ENCODE measurements at regions not wholly inside any gene's neighbourhood (a gene's known extent, or its start where the extent isn't known, plus 50 kb on each side); places are given as distances from the start of the nearest gene placed in this dataset.
"Not testable (repeated sequence)": the region's sequence is repeated elsewhere in the genome, so short reads cannot be mapped to it uniquely, and the experiment has no call there.

DNA sequence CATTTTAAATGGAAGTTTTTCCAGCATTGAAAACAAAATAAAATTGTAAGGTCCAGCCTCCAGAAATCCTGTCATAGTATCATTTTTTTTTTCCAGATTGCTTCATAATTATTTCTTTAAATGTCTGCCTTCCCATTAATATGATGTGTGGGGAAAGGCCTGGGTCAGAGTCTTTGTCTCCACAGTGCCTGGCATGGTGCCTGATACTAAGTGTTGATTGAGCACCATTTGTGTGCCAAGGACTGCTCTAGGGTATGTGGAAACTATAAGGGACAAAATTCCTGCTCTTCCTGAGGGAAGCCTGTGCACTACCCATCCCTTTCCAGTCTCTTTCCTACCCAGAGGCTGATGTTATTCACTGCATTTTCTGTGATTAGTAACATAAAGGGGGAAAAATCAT lies 53.1 kb upstream of the BEND4 start:
- DNase-seq (ENCODE audit: low spot score), result no peak

DNA sequence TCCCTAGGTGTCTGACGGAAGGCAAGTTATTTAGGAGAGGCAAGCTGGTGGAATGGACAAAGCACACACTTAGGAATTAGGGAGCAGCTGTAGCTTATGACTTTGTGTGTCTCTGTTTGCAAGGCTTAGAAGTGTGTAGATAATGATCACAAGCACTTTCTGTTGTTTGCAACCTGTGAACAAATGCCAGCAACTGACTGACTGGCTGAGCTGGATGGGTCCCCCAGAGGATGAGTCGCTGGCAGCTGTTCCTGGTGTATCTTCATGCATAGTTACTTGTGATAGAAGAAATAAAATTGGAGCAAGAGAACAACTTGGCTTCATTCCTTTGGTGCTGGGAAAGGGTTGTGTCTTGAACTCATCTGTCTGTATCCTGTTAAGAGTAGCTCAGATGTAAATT lies 64.2 kb upstream of the BEND4 start:
- DNase-seq (ENCODE audit: low spot score), result no peak

DNA sequence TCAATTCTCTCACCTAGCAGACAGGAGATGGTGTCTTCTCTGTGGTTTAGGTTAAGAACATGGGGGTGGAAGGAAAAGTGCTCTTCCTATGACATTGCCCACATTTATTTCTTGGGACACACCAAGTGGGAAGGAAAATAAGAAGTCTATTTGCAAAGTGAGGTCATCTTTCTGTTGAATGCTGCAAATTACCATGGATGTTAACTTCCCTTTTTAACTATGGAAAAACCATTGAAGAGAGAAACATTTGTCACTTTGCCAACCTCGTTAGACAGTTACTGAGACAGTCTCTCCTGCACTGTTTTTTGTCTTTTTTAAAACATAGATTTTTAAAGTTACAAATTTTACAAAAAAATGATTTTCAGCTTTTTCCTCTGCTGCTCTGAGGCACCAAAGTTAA lies 72.8 kb upstream of the BEND4 start:
- no peak for DNase-seq (ENCODE audit: low spot score)

DNA sequence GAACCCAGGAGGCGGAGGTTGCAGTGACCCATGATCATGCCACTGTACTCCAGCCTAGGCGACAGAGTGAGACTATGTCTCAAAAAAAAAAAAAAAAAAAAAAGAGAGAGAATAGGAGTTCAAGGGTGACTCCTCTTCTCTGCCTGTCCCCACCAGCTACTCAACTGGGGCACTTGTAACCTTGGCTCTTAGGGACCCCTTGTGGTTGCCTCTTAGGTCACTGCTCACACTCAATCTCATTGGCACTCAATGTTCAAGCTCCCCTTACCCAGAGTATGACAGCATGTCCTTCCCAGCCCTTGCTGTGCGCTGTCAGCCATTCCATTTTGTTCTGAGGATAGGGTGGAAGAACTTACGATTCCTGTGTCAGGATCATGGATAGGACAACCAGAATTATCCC lies 82.4 kb upstream of the BEND4 start:
- no peak for DNase-seq (ENCODE audit: low spot score)

DNA sequence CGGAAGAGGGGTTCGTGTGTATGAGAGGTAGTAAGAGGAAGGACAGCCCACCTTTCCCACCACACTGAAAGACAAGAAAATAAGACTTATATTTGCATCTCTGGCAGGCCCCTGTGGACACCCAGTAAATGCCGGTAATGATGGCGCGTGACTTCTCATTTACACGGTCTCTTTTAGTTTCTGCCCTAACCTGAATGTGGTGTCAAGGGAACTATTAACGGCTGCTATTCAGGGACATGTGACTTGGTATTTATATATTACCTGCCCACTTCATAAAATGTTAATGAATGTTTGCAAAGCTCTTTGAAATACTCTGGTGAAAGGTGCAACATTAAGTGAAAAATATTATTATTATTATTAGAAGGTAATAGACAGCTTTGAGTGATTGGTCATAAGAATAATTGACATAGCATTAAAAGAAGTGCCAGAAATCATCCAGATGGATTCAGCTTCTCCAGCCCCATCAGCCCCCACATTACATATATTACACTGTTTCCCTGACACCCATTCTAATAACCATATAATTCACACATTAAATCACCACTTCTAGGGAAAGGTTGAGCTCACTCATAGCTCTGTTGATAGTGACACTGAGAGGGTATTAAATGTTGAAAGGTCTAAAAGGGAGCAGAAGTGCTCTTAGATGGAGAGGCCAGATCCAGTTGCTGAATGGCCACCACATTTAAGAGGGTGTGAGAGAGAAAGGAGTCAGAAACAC lies 83.0 kb upstream of the BEND4 start:
- no peak for DNase-seq (ENCODE audit: low spot score)

DNA sequence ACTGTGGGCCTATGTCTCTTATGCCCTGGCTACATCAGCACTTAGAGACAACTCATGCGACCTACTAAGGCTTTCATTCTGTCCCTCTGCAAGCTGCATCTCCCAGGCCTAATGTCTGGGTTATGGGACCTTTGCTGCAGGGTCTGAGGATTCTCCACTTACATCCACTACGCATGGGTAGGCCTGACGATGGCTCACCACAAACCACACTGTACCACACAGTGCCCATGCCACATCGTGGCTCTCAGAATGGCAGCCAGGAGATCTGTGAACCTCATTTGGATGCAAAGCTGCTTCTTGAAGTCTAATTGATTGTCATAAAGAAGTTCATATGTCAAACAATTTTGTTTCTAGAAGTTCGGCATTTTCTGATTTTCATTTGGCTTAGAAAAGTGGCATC lies 84.6 kb upstream of the BEND4 start:
- no peak for DNase-seq (ENCODE audit: low spot score)

DNA sequence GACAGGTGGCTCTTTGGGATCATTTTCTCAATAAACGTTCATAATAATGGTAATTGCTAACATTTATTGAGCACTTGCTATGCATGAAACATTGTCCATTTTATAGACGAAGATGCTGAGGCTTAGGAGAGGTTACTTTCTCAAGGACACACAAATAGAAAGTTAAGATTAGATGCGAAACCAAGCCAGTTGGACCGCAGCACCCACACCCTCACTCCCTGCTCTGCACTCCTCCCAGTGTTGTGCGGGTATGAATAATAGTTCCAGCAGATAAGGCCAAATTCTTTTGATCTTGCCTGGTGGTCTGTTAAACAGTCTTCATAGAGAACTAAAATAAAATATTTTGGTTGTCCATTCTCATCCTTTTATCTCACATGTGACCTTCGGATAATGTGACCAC lies 85.0 kb upstream of the BEND4 start:
- DNase-seq (ENCODE audit: low spot score), result no peak

DNA sequence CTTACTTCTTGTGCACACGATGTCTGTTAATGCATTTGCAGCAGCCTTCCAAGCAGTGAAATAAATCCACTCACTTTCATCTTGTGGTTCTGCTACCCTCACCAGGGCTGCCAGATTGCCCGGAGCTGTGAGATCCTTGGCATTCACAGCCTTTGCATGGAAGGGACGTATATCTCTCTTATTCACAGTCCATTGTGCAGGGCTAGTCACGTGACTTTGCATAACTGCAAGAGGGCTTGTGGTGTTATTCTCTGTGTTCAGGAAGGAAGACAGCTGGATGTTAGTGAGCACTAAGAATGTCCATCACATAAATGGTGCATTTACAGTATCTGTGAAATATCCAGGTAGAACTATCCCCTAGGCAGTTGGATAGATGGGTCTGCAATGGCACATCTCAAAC lies 96.5 kb upstream of the BEND4 start:
- DNase-seq (ENCODE audit: low spot score), result no peak

DNA sequence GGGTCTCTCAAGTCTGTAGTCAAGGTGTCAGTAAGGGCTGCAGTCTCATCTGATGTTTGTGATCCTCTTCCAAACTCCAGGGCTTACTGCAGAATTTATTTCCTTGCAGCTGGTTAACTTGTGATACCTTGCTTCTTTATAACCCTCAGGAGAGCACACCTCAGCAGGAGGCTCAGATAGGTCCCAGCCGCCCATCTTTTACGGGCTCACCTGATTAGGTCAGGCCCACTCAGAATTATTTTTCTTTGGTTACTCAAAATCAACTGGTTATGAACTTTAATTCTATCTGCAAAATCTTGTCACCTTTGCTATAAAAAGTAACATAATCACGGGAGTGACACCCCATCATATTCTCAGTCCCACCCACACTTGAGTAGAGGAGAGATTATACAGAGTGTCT lies 99.9 kb upstream of the BEND4 start:
- DNase-seq (ENCODE audit: low spot score), result no peak

DNA sequence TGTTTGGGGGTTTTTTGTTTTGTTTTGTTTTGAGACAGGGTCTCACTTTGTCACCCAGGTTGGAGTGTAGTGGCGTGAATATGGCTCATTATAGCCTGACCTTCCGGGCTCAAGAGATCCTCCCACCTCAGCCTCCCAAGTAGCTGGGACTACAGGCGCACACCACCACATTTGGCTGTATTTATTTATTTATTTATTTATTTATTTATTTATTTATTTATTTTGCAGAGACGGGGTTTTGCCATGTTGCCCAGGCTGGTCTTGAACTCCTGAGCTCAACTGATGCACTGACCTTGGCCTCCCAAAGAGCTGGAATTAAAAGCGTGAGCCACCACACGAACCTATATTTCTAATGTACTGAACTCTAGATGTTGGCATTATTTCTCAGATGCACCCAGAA lies 105.2 kb upstream of the BEND4 start:
- DNase-seq (ENCODE audit: low spot score), result not testable (repeated sequence)

DNA sequence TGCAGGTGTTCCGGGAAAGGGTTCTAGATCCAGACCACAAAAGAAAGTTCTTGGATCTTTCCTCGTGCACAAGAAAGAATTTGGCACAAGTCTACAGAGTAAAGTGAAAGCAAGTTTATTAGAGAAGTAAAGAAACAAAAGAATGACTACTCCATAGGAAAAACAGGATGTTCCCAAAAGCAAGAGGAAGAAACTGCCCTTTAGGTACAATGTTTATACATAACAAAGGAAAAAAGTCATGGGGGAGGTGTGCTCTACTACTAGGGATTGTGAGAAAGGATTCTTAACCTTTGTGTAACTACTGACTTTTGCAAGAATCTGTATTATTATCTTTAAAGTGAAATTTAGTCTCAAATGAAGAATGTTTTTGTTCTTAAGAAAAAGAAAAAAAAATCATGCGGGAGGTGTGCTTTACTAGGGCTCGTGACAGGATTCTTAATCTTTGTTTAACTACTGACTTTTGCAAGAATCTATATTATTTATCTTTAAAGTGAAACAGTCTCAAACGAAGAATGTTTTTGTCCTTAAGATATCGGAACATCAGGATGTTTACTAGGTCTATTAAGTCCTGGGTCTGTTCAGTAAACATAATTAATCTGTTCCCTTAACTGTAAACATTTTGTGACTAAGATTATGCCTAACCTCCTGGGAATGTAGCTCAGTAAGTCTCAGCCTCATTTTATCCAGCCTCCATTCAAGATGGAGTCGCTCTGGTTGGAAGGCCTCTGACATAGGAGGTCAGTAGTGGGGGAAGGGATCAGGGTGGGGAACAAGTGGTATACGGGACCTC lies 110.4 kb upstream of the BEND4 start:
- no peak for DNase-seq (ENCODE audit: low spot score)

DNA sequence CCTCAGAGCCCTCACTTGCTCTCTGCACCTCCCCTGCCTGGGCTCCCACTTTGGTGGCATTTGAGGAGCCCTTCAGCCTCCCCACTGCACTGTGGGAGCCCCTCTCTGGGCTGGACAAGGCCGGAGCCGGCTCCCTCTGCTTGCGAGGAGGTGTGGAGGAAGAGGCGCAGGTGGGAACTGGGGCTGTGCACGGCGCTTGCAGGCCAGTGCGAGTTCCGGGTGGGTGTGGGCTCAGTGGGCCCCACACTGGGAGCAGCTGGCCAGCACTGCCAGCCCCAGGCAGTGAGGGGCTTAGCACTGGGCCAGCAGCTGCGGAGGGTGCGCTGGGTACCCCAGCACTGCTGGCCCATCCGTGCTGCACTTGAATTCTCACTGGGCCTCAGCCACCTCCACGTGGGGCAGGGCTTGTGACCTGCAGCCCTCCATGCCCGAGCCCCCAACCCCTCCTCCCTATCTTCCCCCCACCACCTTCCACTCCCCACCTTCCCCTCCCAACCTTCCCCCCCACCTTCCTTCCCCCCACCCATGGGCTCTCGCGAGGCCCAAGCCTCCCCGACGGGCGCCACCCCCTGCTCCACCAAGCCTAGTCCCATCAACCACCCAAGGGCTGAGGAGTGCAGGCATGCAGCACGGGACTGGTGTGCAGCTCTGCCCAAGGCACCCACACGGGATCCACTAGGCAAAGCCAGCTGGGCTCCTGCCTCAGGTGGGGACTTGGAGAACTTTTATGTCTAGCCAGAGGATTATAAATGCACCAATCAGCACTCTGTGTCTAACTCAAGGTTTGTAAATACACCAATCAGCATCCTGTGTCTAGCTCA lies 113.5 kb upstream of the BEND4 start:
- no peak for DNase-seq (ENCODE audit: low spot score)

DNA sequence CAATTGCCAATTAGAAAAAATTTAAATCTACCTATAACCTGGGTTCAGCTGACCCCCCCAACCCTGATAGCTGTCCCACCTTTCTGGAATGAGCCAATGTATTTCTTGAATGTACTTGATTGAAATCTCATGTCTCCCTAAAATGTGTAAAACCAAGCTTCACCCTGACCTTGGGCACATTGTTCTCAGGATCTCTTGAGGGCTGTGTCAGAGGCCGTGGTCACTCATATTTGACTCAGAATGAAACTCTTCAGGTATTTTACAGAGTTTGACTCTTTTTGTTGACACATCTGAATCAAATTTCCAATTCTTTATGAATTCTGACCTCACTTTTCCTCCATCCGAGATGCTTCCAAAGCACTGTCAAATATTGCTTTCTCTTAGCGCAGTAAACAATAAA lies 115.3 kb upstream of the BEND4 start:
- DNase-seq (ENCODE audit: low spot score), result no peak

DNA sequence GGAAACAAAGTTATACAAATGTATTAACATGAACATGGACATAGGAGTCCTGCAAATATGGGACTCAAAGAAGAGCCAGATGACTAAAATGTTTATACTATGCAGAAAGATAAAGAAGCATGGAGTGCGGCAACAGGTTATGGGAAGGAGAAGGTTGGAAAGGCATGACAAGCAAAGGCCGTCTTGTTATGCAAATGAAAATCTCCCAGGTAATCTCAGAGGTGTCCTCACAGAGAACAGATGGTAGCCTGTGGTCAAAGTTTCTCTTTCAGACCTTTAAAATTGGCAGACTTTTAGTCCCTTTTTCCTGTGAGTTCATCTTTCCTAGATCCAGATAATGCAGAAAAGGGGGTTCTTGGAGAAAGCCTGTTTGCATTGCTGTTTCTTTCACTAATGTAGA lies 116.4 kb upstream of the BEND4 start:
- no peak for DNase-seq (ENCODE audit: low spot score)

DNA sequence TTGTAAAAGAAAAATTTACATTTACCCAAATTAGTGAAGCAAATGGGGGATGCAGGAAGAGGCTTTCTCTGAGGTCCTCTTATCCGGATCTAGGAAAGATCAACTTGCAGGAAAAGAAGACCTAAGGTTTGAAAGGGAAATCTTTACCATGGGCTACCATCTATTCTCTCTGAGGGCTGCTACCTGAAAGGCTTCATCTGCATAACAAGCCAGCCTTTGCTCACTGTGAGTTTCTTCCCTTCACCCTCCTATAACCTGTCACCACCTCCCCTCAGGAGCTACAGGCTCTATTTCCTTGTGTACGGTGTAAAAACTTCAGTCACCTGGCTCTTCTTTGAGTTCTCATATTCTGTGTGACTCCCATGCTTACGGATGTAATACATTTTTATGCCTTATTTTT lies 118.6 kb upstream of the BEND4 start:
- DNase-seq (ENCODE audit: low spot score), result no peak

DNA sequence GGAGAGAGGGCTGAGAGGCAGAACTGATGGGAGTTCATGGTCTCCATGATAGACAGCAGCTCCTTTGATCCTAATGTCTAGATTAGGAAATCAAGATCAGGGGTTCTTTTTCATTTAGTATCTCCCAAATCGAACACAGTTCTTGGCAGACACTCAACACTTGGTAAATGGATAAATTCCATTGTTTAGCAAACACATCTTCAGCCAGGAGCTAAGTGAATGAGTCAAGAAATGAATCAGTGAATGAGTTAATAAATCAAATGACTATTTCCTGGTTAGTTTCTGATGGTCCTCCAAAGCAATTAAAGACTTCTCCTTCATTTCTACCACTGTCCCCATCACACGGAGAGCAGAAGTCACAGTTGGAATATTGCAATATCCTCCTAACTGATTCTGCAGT lies 120.0 kb upstream of the SHISA3 start:
- no peak for DNase-seq (ENCODE audit: low spot score)

DNA sequence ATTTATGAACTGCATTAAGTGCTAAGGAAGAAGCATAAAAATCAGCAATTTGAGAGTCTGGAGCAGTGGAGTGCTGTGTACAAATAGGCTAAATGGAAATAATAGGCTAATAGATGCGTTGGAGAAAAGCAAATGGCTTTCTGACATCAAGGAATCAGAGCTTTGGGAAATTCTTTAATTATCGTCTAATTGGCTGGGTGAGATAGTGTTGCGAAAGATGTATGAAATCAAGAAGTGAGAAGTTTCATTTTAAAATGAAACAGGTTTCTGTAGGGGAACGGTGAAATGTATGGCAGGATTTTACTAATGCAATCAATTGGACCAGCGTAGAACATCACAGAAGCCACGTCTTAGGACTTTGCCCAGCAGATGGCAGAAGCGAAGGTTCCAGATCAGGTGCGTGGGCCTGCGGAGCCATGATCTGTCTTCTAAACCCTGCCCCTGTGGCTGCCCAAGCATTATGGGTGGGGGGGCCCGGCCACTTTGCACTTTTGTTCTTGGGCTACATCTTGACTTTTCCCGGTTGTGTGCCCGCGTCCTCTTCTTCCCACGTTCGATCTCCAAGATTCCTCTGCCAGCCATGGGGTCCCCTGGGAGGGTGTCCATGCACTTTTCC lies 118.5 kb upstream of the SHISA3 start:
- DNase-seq (ENCODE audit: low spot score), result no peak

DNA sequence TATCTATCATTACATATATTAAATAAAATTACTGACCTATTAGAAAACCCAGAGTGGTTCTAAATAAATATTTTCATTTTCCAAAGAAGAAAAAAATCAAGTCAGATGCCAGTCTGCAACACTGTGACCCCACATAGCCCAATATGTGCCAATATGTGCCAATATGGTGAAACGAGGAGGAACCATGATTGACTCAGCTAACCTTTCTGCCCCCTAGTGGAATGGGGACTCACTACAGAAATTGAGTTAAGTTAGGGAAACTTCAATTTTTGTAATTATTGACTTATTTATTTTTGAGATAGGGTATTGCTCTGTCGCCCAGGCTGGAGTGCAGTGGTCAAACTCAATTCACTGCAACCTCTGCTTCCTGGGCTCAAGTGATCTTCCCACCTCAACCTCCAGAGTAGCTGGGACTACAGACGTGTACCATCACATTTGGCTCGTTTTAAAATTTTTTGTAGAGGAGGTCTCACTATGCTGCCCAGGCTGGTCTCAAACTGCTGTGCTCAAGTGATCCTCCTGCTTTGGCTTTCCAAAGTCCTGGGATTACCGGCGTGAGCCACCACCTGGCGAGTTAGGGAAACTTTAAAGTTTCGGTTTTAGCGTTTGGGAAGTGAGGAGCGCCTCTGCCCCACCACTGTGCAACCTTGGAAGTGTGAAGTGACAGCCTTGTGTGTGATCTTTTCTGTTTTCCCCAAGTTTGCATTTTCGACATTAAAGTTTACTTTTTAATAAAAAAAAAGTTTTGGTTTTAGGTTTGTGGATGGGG lies 116.8 kb upstream of the SHISA3 start:
- DNase-seq (ENCODE audit: low spot score), result no peak

DNA sequence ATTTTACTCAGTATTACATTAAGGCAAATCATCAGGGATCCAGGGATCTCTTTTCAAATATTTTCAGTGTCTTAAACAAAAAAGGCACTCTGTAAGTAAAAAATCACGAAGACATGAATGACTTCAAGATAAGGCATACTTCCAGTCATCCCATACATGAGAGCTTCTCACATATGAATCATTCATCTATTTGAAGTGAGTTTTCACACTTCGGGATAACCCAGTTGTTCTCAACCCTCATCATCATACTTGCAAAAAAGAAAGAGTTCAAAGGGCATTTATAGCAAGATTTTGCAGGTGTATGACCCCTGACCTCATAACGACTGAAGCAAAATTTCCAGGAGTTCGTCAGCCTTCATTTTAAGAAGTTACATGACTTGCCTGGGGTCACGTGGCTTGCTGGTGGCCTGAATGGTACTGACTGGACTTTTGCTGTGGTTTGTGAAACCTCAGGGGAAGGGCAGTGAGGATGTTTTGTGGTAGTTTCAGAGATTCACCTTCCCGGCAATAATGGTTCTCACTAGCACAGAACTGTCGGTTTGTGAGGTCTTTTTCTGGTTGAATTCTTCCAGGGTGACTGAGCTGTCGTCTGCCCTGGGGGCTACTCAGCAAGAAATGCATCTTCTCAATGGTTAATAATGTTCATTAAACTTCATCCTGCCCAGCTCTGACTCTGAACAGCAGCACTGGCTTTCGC lies 115.8 kb upstream of the SHISA3 start:
- DNase-seq (ENCODE audit: low spot score), result no peak

DNA sequence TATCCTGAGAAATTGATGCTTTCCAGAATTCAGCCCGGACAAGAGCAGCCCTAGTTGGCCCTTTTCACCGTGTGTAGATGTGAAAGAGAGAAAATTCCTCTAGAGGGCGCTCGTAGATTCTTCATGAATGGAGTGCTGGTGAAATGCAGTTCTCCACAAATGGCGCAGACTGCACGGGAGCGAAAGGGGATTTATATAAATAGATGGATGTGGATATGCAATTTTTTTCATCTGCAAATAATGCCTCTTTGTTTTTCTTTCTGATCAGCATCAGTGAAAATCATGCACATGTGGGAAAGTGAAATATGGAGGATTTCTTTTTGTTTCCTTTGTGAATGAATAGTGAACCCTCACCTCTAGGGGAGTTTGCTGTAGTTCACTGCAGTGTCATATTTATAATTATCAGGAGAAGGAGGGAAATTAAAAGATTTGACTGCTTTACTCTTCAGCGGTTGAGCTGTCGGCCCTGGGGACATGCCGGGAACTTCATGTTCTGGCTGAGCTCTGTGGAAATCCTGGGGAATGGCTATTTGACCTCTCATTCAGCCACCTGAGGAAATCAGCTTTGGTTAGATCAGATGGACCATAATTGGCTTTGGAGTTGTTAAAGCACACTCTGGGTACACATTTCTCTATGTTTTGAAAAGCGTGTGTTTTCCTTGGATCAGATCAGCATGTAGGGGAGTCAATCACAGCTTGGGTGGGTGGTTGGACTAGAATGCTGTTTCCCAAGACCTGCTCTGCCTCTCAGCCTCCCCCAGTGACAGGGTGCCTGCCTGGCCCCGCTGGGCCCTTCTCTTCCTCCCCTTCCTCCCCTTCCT lies 115.0 kb upstream of the SHISA3 start:
- DNase-seq (ENCODE audit: low spot score), result peak; percentile 76
